ENCODE measurements at regions not wholly inside any gene's neighbourhood (a gene's known extent, or its start where the extent isn't known, plus 50 kb on each side); places are given as distances from the start of the nearest gene placed in this dataset.

- DNase-seq: no peak
Measured at GRCh38 chr2:139819273-139819796, 1039.1 kb upstream of the NXPH2 start.

GRCh38 chr2:139814458-139814857 lies 1034.3 kb upstream of the NXPH2 start:
- no peak for DNase-seq

GRCh38 chr2:139813340-139813739 lies 1033.2 kb upstream of the NXPH2 start:
- no peak for DNase-seq

GRCh38 chr2:139805441-139805840 lies 1025.3 kb upstream of the NXPH2 start:
- no peak for DNase-seq

GRCh38 chr2:139798391-139798790 lies 1018.2 kb upstream of the NXPH2 start:
- DNase-seq: no peak

GRCh38 chr2:139790807-139791752 lies 1010.9 kb upstream of the NXPH2 start:
- peak in 1 of 2 donors; percentile 3 for DNase-seq

- DNase-seq: no peak
Measured at GRCh38 chr2:139790136-139790535, 1009.9 kb upstream of the NXPH2 start.

- no peak for DNase-seq
Measured at GRCh38 chr2:139778732-139779131, 998.5 kb upstream of the NXPH2 start.

GRCh38 chr2:139773720-139774277 lies 993.6 kb upstream of the NXPH2 start:
- DNase-seq: no peak

- DNase-seq: no peak
Measured at GRCh38 chr2:139769633-139770032, 989.4 kb upstream of the NXPH2 start.

GRCh38 chr2:139763705-139764104 lies 983.5 kb upstream of the NXPH2 start:
- DNase-seq: no peak

- no peak for DNase-seq
Measured at GRCh38 chr2:139759000-139759505, 978.9 kb upstream of the NXPH2 start.

- no peak for DNase-seq
Measured at GRCh38 chr2:139746901-139747300, 966.7 kb upstream of the NXPH2 start.

- no peak for DNase-seq
Measured at GRCh38 chr2:139744273-139744672, 964.1 kb upstream of the NXPH2 start.

GRCh38 chr2:139742216-139743172 lies 962.3 kb upstream of the NXPH2 start:
- DNase-seq: no peak

- no peak for DNase-seq
Measured at GRCh38 chr2:139737659-139738058, 957.5 kb upstream of the NXPH2 start.

GRCh38 chr2:139730197-139730596 lies 950.0 kb upstream of the NXPH2 start:
- DNase-seq: no peak

- DNase-seq: no peak
Measured at GRCh38 chr2:139721411-139721995, 941.3 kb upstream of the NXPH2 start.

GRCh38 chr2:139720056-139720455 lies 939.9 kb upstream of the NXPH2 start:
- DNase-seq: no peak

GRCh38 chr2:139704606-139705005 lies 924.4 kb upstream of the NXPH2 start:
- no peak for DNase-seq

- no peak for DNase-seq
Measured at GRCh38 chr2:139694327-139694726, 914.1 kb upstream of the NXPH2 start.

GRCh38 chr2:139686205-139686604 lies 906.0 kb upstream of the NXPH2 start:
- DNase-seq: no peak

All from inflammatory macrophage (primary cell).